HG02678 (cell line): ENCODE measurements at regions not wholly inside any gene's neighbourhood (a gene's known extent, or its start where the extent isn't known, plus 50 kb on each side); places are given as distances from the start of the nearest gene placed in this dataset.

Experiments used
- ATAC-seq: cut with Tn5 transposase; IDR thresholded peaks from one replicate; pipeline ENCODE4 v1.9.1; 2021; ENCODE audit warnings: mild to moderate bottlenecking, moderate library complexity; ENCODE audit not compliant: unreplicated experiment

DNA sequence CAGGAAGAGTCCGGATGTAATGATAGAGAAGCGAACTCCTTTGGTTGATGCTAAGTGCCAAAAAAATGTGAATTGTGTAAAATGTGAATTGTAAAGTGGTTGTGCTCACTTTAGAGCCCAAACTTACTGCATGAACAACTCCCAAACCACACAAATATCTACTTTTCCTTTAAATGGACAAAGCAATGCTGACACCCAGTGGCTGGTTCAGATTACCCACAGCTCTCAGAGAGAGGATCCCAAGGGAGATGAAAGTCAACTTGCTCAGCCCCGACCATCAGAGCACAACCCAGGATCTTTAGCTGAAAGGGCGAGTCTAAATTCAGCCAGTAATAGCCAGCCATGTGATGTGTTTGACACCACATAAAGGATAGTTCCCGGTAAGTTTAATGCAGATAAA lies 133.7 kb downstream of the NMUR2 start:
- ATAC-seq, result no peak

DNA sequence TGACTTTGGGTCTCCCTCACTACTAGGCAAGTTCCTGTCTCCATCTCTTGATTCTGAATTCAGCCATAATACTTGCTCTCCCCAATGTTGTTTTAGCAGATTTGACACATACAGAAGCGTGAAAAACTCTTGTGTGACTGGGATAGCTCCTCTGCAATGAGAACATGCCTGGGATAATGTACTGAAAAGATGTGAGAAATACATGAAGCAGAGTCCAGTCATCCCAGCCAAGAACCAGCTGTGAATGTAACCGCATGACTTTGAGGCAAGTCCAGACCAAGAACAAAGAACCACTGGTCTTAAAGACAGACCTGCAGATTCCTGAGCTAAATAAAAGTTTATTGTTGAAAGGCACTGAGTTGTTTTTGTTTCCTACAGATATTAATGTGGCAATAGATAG lies 135.0 kb downstream of the NMUR2 start:
- ATAC-seq, result no peak

DNA sequence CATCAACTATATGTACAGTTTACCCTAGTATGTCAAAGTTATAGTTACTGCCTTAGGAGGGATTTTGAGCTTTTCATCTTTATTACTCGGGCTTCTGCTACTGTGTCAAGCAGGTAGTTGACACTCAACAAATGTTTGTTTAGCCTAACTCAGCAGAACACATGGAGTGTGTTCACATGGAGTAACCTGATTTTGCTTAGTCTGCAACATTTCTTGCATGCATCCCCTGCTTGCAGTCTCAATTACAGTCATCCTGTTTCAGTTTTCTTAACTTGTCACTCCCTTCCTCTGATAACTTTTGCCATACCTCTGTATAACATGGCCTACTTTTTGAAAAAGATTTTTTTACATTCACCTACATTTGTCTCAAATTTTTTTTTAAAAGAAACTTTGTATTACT lies 135.5 kb downstream of the NMUR2 start:
- no peak for ATAC-seq

DNA sequence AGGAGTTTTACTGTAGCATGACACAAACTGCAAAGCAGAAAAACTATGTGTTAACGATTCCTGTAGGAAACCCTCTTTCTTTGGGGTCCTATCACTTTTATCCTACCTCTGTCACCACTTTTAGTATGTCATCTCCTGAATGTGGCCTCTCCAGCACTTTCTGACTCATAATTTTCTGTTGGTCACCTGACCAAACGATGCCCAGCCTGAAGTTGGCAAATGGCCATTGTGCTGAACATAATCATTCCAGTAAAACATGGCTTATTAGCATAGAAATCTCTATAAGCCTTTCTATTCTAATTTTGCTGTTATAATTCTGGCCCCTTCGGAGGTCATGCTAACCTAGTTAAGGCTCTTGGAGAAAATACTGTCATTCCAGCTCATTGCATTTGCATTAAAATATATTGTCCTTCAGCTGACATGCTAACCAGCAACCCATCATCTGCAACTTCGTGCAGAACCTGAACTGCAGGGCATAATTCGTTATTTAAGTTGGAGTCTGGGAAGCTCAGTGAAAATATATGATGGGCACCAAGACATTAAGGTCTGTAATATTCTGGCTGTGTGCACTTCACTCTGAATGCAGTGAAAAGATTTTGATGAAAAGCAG lies 140.3 kb downstream of the NMUR2 start:
- ATAC-seq, result no peak

DNA sequence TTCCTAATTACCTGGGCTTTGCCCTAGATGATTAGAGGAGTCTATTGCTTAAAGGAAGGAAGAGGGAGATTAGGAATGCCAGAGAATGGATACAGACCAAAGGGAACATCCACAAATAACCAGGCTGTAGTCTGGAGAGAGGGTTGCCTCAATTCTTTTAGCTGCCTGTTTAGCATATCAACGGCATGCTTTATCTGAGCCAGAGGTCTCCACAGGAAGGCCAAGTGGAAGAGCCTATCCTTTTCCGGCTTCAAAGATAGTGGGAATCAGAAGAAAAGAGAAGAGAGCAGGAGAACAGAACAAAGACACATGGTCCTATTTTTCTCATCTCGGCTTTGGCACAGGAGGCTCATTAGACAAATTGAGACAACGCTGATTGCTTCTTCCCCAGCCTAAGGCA lies 142.4 kb downstream of the NMUR2 start:
- ATAC-seq, result no peak

DNA sequence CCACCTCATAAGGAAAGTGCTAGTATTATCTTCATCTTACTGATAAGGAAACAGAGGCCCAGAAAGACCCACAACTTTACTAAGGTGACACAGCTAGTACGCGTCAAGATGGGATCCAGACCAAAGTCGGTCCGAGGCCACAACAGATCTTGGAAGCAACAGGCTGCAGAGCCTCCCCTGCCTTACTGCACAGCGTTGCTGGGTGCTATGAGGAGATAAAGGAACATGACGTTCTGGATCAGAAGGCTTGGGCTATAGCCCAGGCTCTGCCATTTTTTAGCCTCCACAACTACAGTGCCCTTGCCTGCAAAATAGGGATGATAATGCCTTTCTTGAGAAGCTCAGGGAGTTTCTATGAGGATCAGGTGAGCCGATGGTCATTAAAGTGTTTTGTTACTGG lies 144.1 kb downstream of the NMUR2 start:
- no peak for ATAC-seq

DNA sequence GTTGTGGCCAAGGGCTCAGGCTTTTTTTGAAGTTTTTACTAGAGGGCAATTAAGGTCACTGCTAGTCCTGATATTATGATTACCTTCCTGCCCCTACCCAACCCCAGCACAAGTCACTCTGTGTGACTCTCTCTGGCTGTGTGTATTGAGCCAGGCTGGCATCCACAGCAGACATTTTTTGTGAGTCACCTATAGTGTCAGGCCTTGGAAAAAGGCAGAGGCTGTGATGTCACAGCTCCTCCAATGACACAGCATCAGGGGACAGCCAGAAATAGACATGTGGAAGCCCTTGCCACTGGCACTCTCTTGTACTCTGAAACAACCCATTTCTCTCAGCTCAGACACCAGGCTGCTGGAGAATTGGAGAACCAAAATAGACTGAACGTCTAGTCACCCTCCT lies 145.4 kb downstream of the NMUR2 start:
- ATAC-seq, result no peak

DNA sequence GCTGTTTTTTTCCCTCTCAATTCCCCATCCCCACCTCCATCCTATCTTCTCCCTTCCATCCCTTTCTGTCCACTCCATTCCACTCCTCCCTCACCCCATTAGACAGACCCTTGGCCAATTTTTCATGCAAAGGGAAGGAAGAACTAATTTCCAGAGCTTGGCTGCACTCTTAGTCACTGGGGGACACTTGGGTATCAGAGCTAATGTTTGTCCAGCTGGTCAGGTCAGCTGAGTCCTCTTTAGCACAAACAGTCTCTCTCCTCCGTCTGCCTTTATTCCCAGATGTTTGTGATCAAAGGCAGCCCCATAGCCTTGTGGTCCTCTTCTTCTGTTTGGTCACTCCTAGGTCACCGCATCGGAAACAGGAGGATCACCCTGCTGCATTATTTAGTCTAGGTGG lies 148.5 kb downstream of the NMUR2 start:
- no peak for ATAC-seq

DNA sequence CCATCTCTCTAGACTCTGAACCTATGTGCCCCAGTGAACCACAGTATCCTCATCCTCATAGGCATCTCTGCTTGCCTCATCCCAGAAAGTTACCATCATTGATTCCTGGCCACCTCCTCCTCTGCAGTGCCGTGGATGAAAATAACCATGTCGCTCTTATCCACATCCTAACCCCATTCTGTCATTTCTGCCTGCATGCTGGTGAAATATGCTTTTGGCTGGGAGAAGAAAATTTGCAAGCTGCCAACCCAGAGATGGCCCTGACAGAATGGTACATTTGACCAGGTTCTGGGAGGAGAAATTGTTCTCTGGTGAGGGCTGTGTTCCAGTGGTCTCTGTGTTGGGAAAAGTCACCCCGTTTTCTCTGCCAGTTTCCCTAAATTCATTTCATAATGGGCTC lies 149.7 kb downstream of the NMUR2 start:
- ATAC-seq, result no peak

DNA sequence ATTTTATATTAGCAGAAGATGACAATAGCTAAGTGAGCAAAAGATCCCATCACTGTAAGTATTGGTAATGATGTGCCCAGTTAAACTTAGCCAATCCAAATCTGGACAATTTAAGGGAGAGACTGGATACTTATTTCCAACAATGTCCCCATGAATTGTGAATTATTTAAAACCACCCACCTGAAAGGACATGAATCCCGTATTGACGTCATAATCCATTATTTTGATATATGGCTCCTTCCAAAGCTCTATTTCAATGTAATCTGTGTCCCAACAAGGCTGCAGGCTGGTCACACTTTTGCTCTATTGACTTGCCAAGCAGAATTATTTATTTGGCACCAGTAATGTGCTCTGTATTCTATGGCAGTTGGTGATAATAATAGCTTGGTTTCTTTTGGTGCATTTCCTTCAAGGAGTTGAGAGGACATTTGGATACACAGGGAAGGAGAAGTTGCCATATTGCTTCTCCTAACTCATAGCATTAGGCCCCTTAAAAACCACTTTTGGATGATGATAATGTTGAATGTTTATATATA lies 157.2 kb downstream of the NMUR2 start:
- no peak for ATAC-seq

DNA sequence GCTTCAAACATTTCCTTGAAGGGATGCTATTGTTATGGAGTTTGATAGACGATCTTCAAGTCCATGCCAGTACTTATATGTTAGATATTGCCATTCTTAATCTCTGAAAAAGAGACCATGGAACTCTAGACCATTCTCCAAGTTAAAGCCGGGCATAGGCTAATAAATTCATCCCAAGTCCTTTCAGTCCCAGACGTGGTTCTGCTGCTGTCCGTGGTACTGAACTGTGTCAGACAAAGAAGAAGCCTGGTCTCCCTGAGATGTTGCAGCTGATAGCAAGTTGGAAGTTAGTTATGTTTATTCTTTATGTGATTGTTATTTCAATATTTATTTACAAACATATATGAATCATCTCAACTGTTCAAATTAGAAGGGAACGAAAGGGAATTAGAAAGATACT lies 158.7 kb downstream of the NMUR2 start:
- ATAC-seq, result no peak

DNA sequence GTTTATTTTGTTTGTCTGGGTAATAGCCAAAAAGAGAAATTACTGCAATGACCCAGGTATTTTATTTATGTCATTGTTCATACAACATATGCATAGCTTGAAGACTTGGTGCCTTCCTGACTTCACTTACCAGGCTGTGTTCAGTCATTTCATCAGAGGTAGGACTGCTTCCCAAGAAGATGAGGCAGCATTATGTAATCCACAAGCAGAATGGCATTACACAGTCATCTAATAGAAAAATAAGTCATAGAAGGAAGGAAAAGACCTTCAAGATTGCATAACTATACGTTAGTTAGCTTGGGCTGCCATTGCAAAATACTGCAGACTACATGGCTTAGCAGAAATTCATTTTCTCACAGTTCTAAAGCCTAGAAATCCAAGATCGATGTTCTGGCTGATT lies 167.5 kb downstream of the NMUR2 start:
- no peak for ATAC-seq

DNA sequence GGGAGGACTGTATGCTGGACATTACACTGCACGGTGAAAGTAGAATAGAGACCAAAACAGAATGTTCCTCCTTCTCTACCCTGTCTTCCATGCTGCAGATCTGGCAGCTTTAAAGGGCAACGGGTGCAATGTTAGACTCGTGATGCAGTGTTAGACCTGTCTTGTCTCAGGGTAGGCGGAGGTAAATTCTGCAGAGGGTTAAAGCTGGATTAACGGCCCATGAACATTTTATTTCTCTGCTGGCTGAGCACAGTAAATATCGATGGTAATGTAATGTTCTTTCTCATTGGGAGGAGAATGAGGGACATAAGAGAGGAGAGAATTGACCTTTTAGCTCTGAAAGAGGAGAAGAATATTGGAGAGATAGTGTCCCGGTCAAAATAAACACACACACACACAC lies 178.9 kb downstream of the NMUR2 start:
- no peak for ATAC-seq

DNA sequence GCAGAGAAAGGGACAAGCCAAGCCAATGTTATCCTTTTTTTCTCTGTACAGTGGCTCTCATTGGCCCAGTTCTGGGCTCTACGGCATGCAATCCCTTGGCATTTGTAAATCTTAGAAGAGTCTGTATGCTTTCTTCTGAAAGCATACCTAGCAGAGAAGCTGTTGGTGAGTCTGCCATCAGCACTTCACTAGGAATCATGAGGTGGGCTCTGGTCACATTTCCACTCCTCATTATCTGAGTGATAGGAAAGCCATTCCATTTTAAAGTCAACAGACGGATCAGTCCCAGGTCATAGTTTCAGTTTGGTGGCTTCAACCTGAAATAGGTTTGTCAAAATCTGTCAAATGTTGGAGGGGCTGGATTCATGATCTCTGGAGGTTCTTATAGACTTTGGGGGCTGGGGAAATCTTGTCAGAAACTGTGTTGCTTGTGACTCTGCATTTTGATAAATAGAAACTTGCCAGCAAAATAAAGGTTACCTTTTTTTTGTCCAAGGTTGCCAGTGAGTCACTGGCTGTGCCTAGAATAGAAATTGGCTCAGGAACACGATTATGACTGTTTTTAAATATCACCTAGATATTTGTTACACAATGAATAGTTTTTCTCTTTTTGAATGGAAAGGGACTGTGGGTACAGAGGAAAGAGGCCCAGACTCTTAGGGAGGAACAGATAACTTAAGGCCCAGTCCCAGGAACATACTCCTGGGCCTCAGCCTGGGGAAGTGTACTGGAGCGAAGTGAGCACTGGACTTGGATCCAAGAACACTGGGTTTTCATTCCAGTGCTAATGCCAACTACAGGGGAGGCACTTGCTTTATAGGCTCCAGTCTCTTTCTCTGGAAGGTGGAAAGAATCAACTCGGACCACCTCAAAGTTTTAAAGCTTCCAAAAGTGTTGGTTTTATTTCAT lies 183.1 kb downstream of the NMUR2 start:
- no peak for ATAC-seq

DNA sequence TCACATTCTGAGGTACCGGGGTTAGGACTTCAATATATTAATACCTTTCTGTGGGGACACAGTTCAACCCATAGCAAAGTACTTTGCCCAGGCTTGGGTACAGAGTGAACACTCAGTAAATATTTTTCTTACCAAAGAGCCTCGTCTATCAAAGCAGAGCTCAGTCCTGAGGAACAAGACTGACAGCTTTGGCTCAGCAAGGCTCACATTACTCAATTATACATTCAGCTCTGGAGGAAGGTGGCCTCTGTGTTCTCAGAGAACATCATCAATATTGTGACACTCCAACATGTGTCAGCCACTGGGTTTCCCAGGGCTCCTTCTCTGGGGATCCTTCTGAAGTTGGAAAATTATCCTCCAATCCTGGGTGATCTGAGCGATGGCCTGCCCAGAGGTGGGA lies 186.4 kb downstream of the NMUR2 start:
- no peak for ATAC-seq

DNA sequence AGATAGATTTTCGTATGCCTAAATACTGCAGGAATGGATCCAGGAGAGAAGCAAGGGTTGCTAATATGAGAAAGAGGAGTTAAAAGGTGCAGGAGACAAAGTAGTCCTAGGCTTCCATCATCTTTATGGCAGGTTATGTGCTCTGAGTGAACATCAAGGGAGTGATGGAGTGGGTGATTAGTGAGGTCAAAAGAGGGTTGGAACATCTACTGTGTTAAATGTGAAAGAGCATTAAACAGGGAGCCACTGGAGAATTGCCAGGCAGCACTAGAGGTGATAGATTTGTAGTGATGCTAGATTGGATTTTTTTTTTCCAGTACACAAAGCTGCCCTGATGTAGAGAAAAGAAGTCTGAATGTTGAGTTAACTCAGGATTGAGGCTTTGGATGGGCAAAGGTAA lies 199.3 kb downstream of the NMUR2 start:
- no peak for ATAC-seq

DNA sequence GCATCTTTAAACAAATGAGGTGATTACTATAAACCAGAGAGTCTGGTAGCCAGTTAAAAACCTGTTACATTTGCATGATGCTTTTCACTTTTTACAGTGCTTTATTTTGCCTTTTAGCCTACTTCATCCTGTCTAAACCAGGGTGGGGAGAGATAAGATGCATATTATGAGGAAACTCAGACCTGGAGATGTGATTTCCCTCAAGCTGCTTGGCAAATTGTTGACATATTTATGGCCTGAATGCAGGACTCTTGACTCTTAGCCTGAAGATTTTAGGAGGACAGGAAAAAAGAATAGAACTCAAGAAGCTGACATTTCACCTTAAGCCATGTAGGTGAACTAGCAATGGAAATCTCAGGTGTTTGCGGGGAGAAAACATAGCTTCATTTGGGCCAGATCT lies 202.8 kb downstream of the NMUR2 start:
- ATAC-seq, result no peak

DNA sequence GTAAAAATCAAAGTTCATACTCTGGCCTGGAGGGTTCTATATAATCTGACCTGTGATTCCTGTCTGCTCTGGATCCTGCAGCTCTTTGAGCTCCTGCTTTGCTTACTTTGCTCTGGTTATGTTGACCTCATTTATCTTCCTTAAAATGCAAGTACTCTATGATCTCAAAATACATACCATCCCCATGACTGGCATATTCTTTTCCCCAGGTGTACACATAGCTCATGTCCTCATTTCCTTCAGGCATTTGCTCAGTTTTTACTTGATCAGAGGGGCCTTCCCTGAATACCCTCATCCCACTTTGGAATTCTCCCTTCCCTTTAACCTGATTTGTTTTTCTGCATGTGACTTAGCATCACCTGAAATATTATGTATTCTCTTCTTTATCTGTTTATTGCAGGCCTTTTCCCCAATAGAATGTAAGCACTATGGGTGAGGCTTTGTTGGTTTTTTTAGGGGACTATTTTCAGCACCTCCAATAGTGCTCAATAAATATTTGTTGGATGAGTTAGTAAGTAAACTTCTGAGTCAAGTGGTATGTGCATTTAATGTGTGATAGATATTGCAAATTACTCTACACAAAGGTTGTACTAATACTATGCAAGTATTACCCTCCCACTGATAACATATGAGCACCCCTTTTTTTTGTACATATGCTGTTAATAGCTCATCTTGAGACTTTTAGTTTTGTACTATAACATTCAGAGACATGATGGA lies 211.5 kb downstream of the NMUR2 start:
- ATAC-seq, result no peak

DNA sequence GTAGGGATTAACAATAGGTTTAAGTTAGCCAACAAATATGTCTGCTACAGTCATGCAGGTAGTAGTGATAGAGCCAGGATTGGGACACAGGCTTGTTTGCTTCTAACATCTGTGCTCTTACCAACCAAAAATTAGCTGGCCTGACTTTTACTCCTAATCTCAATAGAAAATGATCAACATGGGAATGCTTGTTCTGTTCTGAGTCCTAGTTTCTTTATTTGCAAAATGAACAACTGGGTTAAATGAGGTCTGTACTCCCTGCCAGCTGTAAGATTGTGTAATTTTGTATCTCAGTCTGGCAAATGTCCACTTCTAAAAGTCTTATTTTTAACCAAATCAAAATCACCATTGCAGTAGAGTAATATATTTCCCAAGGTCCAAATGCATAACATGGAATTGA lies 216.8 kb downstream of the NMUR2 start:
- no peak for ATAC-seq

DNA sequence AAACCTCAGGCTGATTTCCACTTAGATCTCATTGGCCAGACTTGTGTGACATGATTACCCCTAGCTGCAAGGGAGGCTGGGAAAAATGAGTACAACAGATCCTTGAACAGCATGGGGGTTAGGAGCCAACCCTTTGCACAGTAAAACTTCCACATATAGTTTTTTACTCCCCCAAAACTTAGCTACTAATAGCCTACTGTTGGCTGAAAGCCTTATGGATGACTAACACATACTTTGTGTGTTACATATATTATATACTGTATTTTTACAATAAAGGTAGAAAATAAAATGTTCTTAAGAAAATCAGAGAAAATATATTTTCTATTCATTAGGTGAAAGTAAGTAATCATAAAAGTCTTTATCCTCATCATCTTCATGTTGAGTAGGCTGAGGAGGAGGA lies 217.4 kb downstream of the NMUR2 start:
- ATAC-seq, result no peak

DNA sequence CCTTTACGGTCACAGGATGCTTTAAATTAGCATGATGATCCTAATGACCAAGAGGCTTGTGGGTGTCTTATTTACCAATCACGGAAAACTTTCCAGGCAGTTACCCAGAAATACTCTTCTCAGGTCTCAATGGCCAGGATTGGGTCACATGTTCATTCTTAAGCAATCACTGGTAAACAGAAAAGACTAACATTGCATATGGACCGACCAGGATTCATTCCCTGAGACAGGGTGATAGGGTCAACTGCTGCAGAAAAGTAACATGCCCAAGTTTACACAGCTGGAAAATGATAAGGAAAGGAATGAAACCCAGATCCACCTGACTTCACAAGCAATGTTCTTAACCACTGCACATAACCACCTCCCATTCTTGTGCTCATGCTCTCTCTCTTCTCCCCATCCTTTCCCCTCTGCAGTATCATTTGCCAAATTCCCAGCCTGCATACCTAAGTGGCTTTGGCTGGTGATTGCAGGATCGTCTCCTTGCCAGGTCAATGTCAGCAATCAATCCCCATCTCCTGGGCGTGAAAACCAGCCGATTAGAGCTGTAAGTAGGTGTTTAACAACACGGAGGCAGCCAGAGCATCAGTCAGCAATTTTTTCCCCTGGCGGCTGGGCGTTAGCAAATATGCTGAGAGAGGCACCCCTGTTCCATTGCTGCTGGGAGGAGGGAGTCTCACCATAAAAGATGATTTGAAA lies 219.4 kb downstream of the NMUR2 start:
- no peak for ATAC-seq
